ENCODE measurements at regions not wholly inside any gene's neighbourhood (a gene's known extent, or its start where the extent isn't known, plus 50 kb on each side); places are given as distances from the start of the nearest gene placed in this dataset.

DNA sequence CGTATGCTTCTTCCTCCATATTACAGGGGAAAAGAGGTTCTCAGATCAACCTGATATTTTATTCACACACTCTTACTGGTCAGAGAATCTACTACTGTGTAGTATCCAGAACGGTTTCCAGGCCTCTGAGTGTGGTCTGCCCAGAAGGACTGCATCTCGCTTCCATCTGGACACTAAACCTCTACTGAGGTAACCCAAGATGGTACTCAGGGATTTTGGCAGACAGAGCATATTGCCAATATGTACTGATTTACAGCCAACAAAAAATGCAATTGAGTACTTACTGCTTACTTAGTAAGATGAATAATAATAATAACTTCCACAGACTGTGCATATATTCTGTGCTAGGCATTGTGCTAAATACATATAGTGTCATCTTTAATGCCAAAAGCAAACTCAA is 55.8 kb downstream of the CYRIA start:
- TF ChIP-seq, protein P1, sequence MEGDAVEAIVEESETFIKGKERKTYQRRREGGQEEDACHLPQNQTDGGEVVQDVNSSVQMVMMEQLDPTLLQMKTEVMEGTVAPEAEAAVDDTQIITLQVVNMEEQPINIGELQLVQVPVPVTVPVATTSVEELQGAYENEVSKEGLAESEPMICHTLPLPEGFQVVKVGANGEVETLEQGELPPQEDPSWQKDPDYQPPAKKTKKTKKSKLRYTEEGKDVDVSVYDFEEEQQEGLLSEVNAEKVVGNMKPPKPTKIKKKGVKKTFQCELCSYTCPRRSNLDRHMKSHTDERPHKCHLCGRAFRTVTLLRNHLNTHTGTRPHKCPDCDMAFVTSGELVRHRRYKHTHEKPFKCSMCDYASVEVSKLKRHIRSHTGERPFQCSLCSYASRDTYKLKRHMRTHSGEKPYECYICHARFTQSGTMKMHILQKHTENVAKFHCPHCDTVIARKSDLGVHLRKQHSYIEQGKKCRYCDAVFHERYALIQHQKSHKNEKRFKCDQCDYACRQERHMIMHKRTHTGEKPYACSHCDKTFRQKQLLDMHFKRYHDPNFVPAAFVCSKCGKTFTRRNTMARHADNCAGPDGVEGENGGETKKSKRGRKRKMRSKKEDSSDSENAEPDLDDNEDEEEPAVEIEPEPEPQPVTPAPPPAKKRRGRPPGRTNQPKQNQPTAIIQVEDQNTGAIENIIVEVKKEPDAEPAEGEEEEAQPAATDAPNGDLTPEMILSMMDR (IDR thresholded peaks at IDR 0.05): no peak
- TF ChIP-seq POLR2AphosphoS5 (IDR thresholded peaks at IDR 0.05): no peak

All from gastroesophageal sphincter (tissue), 3 donors.